Skin epidermis (tissue), 12 donors: ENCODE measurements at regions not wholly inside any gene's neighbourhood (a gene's known extent, or its start where the extent isn't known, plus 50 kb on each side); places are given as distances from the start of the nearest gene placed in this dataset.
"Not testable (repeated sequence)": the region's sequence is repeated elsewhere in the genome, so short reads cannot be mapped to it uniquely, and the experiment has no call there.

Experiments
- H3K27ac ChIP-seq, 21 experiments: fragments of 200-600 bp; sonication (generic) in 11 of 21; one replicate each; pipeline ENCODE4 v1.5.0; 2020; ENCODE audit warnings: mild to moderate bottlenecking in 3 of 21, inconsistent platforms in 2 of 21, moderate library complexity in 2 of 21
- H3K4me3 ChIP-seq, 7 experiments: fragments of 200-600 bp; sonication (generic) in 2 of 7; one replicate each; pipeline ENCODE4 v1.5.0; 2020; ENCODE audit warnings: inconsistent platforms in 2 of 7, mild to moderate bottlenecking in 2 of 7, moderate library complexity in 1 of 7

GRCh38 chr10:56109454-56109853, 251.6 kb downstream of the ZWINT start:
- no peak overlapping the region for H3K4me3 ChIP-seq

GRCh38 chr10:56104923-56105322, 256.1 kb downstream of the ZWINT start:
- no peak overlapping the region for H3K4me3 ChIP-seq
- H3K27ac ChIP-seq, result no peak overlapping the region

More at GRCh38 chr10:56109454-56109853, 251.6 kb downstream of the ZWINT start:
- no peak overlapping the region for H3K27ac ChIP-seq

GRCh38 chr10:56104487-56104886, 256.6 kb downstream of the ZWINT start:
- H3K4me3 ChIP-seq, result no peak overlapping the region
- H3K27ac ChIP-seq, result no peak overlapping the region

- H3K27ac ChIP-seq, result no peak overlapping the region
- no peak overlapping the region for H3K4me3 ChIP-seq
Measured at GRCh38 chr10:56096226-56096517, 264.9 kb downstream of the ZWINT start.

GRCh38 chr10:56095506-56096225, 265.4 kb downstream of the ZWINT start:
- Histone ChIP-seq H3K27ac (no peak overlapping the region), H3K4me3 (no peak overlapping the region)

GRCh38 chr10:56093645-56094044, 267.4 kb downstream of the ZWINT start:
- H3K4me3 ChIP-seq, H3K27ac ChIP-seq: not testable (repeated sequence)

GRCh38 chr10:56091872-56092271, 269.2 kb downstream of the ZWINT start:
- no peak overlapping the region for H3K4me3 ChIP-seq
- H3K27ac ChIP-seq, result no peak overlapping the region

- no peak overlapping the region for H3K27ac ChIP-seq
- H3K4me3 ChIP-seq, result no peak overlapping the region
Measured at GRCh38 chr10:56090914-56091540, 270.0 kb downstream of the ZWINT start.

GRCh38 chr10:56085406-56086122, 275.5 kb downstream of the ZWINT start:
- Histone ChIP-seq H3K27ac (no peak overlapping the region), H3K4me3 (no peak overlapping the region)

- no peak overlapping the region for H3K27ac ChIP-seq
- no peak overlapping the region for H3K4me3 ChIP-seq
Measured at GRCh38 chr10:56082169-56082568, 278.9 kb downstream of the ZWINT start.

- Histone ChIP-seq H3K4me3 (no peak overlapping the region), H3K27ac (no peak overlapping the region)
Measured at GRCh38 chr10:56068473-56069263, 292.4 kb downstream of the ZWINT start.

- Histone ChIP-seq H3K4me3 (no peak overlapping the region), H3K27ac (no peak overlapping the region)
Measured at GRCh38 chr10:56068040-56068439, 293.0 kb downstream of the ZWINT start.

GRCh38 chr10:56063642-56064041, 297.4 kb downstream of the ZWINT start:
- H3K4me3 ChIP-seq, result no peak overlapping the region
- H3K27ac ChIP-seq, result no peak overlapping the region

GRCh38 chr10:56057860-56058259, 303.2 kb downstream of the ZWINT start:
- no peak overlapping the region for H3K27ac ChIP-seq
- no peak overlapping the region for H3K4me3 ChIP-seq

- Histone ChIP-seq H3K27ac (no peak overlapping the region), H3K4me3 (no peak overlapping the region)
Measured at GRCh38 chr10:56035489-56035888, 325.6 kb downstream of the ZWINT start.

- Histone ChIP-seq H3K27ac (no peak overlapping the region), H3K4me3 (no peak overlapping the region)
Measured at GRCh38 chr10:56028298-56029132, 332.5 kb downstream of the ZWINT start.

- no peak overlapping the region for H3K4me3 ChIP-seq
- no peak overlapping the region for H3K27ac ChIP-seq
Measured at GRCh38 chr10:56012101-56012500, 349.0 kb downstream of the ZWINT start.

- H3K4me3 ChIP-seq, result no peak overlapping the region
- no peak overlapping the region for H3K27ac ChIP-seq
Measured at GRCh38 chr10:56003555-56003954, 357.5 kb downstream of the ZWINT start.

- Histone ChIP-seq H3K4me3 (no peak overlapping the region), H3K27ac (no peak overlapping the region)
Measured at GRCh38 chr10:55989188-55989587, 371.9 kb downstream of the ZWINT start.

- Histone ChIP-seq H3K27ac (no peak overlapping the region), H3K4me3 (no peak overlapping the region)
Measured at GRCh38 chr10:55979203-55979602, 381.9 kb downstream of the ZWINT start.
